SK-N-MC (cell line): ENCODE measurements at regions not wholly inside any gene's neighbourhood (a gene's known extent, or its start where the extent isn't known, plus 50 kb on each side); places are given as distances from the start of the nearest gene placed in this dataset.

Source experiments
- EZH2 ChIP-seq: fragments of 200-600 bp; sonication (generic); IDR thresholded peaks from one replicate; pipeline ENCODE4 v1.6.1; 2017; ENCODE audit warnings: antibody characterized with exemption
- POLR2AphosphoS5 ChIP-seq: IDR thresholded peaks from 2 replicates; pipeline ENCODE4 v1.6.1; 2012; ENCODE audit warnings: mild to moderate bottlenecking, low read depth, low read length, borderline replicate concordance

- TF ChIP-seq POLR2AphosphoS5 (no peak), EZH2 (no peak)
Measured at GRCh38 chr16:9192746-9193145, 101.3 kb downstream of the HAPSTR1 start.
